GM12878 (cell line): ENCODE measurements at regions not wholly inside any gene's neighbourhood (a gene's known extent, or its start where the extent isn't known, plus 50 kb on each side); places are given as distances from the start of the nearest gene placed in this dataset.

ENCODE experiments used
- ATAC-seq: fragments of 200-7000 bp; cut with Tn5 transposase; 3 replicates; pipeline ENCODE4 v1.9.1; 2020; ENCODE audit warnings: mild to moderate bottlenecking, moderate library complexity
- BruUV-seq: library from RNA; stranded (reverse); fragments of 400-500 nt; replicated peaks from 2 replicates; lab custom pipeline; 2021; lab: Mats Ljungman, UMichigan
- CTCF ChIA-PET: fragments of 300-600 bp; sonication (Branson Sonifier 250); formaldehyde crosslinking; extraction: SDS; loops from one replicate; lab custom pipeline; 2021; ENCODE audit warnings: inconsistent platforms; lab: Yijun Ruan, JAX
- POLR2A ChIA-PET: fragments of 350-600 bp; formaldehyde crosslinking; extraction: SDS; loops from one replicate; lab custom pipeline; 2021; ENCODE audit warnings: inconsistent platforms; lab: Charles Lee
- RAD21 ChIA-PET: fragments of 300-600 bp; sonication (Branson Sonifier 250); formaldehyde crosslinking; loops from one replicate; lab custom pipeline; 2023; ENCODE audit warnings: antibody characterized with exemption; ENCODE audit not compliant: unreplicated experiment; lab: Charles Lee
- SMC1A ChIA-PET: fragments of 300-600 bp; sonication (Branson Sonifier 250); formaldehyde crosslinking; loops from one replicate; lab custom pipeline; 2023; ENCODE audit not compliant: unreplicated experiment, uncharacterized antibody; lab: Charles Lee
- DNase-seq: peaks from one replicate; pipeline ENCODE4 v3.0.0-alpha.2; 2011; ENCODE audit warnings: low read depth, low spot score
- FAIRE-seq: peaks from 3 replicates; lab custom pipeline; 2011; peaks lifted over from hg19 to GRCh38; lab: Jason Lieb, UNC
- H2AFZ ChIP-seq: 2 replicates; pipeline ENCODE4 v1.6.0; 2011; ENCODE audit warnings: low read depth, low read length, control low read depth; ENCODE audit not compliant: control insufficient read depth
- H3K27ac ChIP-seq: 2 replicates; pipeline ENCODE4 v1.5.1; 2011; ENCODE audit warnings: control low read depth; ENCODE audit not compliant: control insufficient read depth, insufficient read depth
- H3K27me3 ChIP-seq, 2 experiments: replicated peaks in 1 of 2; 2 replicates each; pipeline versions ENCODE4 v1.6.0 to v1.6.1; 2011; ENCODE audit warnings: low read length in 1 of 2; ENCODE audit not compliant: control insufficient read depth in 2 of 2, insufficient read depth in 2 of 2
- H3K36me3 ChIP-seq, 2 experiments: 2 replicates each; pipeline ENCODE4 v1.5.1; 2011; ENCODE audit warnings: low read length in 1 of 2; ENCODE audit not compliant: control insufficient read depth in 2 of 2, insufficient read depth in 2 of 2
- H3K4me1 ChIP-seq: 2 replicates; pipeline ENCODE4 v1.6.1; 2011; ENCODE audit warnings: mild to moderate bottlenecking, low read length, moderate library complexity, mixed read lengths; ENCODE audit not compliant: control insufficient read depth, insufficient read depth
- H3K4me2 ChIP-seq: 2 replicates; pipeline ENCODE4 v1.6.0; 2011; ENCODE audit warnings: control low read depth; ENCODE audit not compliant: control insufficient read depth, insufficient read depth
- H3K4me3 ChIP-seq: fragments of 200-600 bp; sonication (generic); 2 replicates; pipeline ENCODE4 v1.5.1; 2016
- H3K79me2 ChIP-seq: 2 replicates; pipeline ENCODE4 v1.6.0; 2011; ENCODE audit warnings: low read length; ENCODE audit not compliant: control insufficient read depth, insufficient read depth
- H3K9ac ChIP-seq: 2 replicates; pipeline ENCODE4 v1.8.0; 2011; ENCODE audit warnings: low read length, control low read depth, mixed read lengths; ENCODE audit not compliant: control insufficient read depth, insufficient read depth
- H3K9me3 ChIP-seq: replicated peaks from 3 replicates; pipeline ENCODE4 v1.5.1; 2011; ENCODE audit warnings: mild to moderate bottlenecking, low read length; ENCODE audit not compliant: control insufficient read depth, insufficient read depth
- H4K20me1 ChIP-seq: 2 replicates; pipeline ENCODE4 v1.6.0; 2011; ENCODE audit not compliant: control insufficient read depth, insufficient read depth
- CUX1 ChIP-seq: IDR thresholded peaks from 2 replicates; pipeline ENCODE4 v1.6.1; 2012; ENCODE audit warnings: improper control_type of control experiment, low read depth, low read length; ENCODE audit not compliant: insufficient replicate concordance
- EP300 ChIP-seq, 2 experiments: fragments of 150-350 bp in 1 of 2; IDR thresholded peaks; 2 replicates each; pipeline ENCODE4 v1.6.1; 2011 to 2012; ENCODE audit warnings: low read depth in 2 of 2, low read length in 2 of 2, borderline replicate concordance in 1 of 2, improper control_type of control experiment in 1 of 2, inconsistent platforms in 1 of 2; ENCODE audit not compliant: control insufficient read depth in 1 of 2
- HSF1 ChIP-seq: fragments of 150-350 bp; IDR thresholded peaks from 2 replicates; pipeline ENCODE4 v1.6.1; 2014; ENCODE audit warnings: mild to moderate bottlenecking, low read depth, low read length
- ZNF24 ChIP-seq: fragments of 450-650 bp; IDR thresholded peaks from 2 replicates; pipeline ENCODE4 v1.6.1; 2017; ENCODE audit warnings: antibody characterized with exemption, mild to moderate bottlenecking
- WGBS: methylation state at CpG from one replicate; pipeline ENCODE4 v1.1.6; 2016; ENCODE audit warnings: low lambda C conversion rate; ENCODE audit not compliant: insufficient replicate concordance, insufficient coverage; ENCODE audit errors: missing lambda C conversion rate; 5-methylcytosine and 5-hydroxymethylcytosine counted together
- in situ Hi-C: fragments of 300-500 bp; cut with MboI; formaldehyde crosslinking; loops from 9 replicates; pipeline ENCODE4 v1.14.3; 2018; ENCODE audit warnings: mixed read lengths
- intact Hi-C: fragments of 100-400 bp; cut with micrococcal nuclease; formaldehyde crosslinking; loops from one replicate; pipeline ENCODE4 v1.14.2; 2022; ENCODE audit not compliant: unreplicated experiment

- Histone ChIP-seq H3K27ac (no peak overlapping the region), H3K9me3 (no peaks in the 10 kb centered on the region), H3K4me1 (no peaks in the 10 kb centered on the region), H3K27me3 (peaks cover 0 to 7% of the 10 kb centered on the region in 2 experiments; a peak in 1 of 4 replicates), H3K36me3 (no peaks in the 10 kb centered on the region), H2AFZ (no peak overlapping the region), H4K20me1 (no peaks in the 10 kb centered on the region), H3K4me3 (no peak overlapping the region), H3K4me2 (no peak overlapping the region), H3K79me2 (no peaks in the 10 kb centered on the region), H3K9ac (no peak overlapping the region)
- no TSS peak for BruUV-seq
- in situ Hi-C loops (no loop called here), intact Hi-C loops (no loop called here)
- SMC1A ChIA-PET = no interaction called here
- TF ChIP-seq HSF1 = no peak
- TF ChIP-seq CUX1 = no peak
- no peak for TF ChIP-seq ZNF24
- TF ChIP-seq EP300 (IDR thresholded peaks at IDR 0.05; ENCODE audit: borderline replicate concordance in 1 of 2, control insufficient read depth in 1 of 2, low read depth in 2 of 2, low read length in 2 of 2) = no peak
- WGBS = 0% methylated on average over 1 of the region's 1 CpG
- RAD21 ChIA-PET = no interaction called here
- ATAC-seq (no peak), FAIRE-seq (no peak), DNase-seq (no peak)
- CTCF ChIA-PET = no interaction called here
- POLR2A ChIA-PET = no interaction called here
These were observed 472.6 kb downstream of the BUD13 start for GRCh38 chr11:116300232-116300631.
